Keratinocyte (primary cell): ENCODE measurements at regions not wholly inside any gene's neighbourhood (a gene's known extent, or its start where the extent isn't known, plus 50 kb on each side); places are given as distances from the start of the nearest gene placed in this dataset.

ENCODE experiments used
- DNase-seq: peaks from one replicate; pipeline ENCODE4 v3.0.0-alpha.2; 2011; ENCODE audit warnings: low read depth, missing footprints, low spot score
- FAIRE-seq: peaks from 2 replicates; lab custom pipeline; 2011; peaks lifted over from hg19 to GRCh38; lab: Jason Lieb, UNC
- H2AFZ ChIP-seq: 2 replicates; pipeline ENCODE4 v1.6.0; 2012; ENCODE audit warnings: low read length, control low read depth, inconsistent platforms; ENCODE audit not compliant: control insufficient read depth
- H3K27ac ChIP-seq: 2 replicates; pipeline ENCODE4 v1.5.1; 2011; ENCODE audit warnings: low read length; ENCODE audit not compliant: control insufficient read depth, insufficient read depth
- H3K27me3 ChIP-seq: 3 replicates; pipeline ENCODE4 v1.6.0; 2011; ENCODE audit warnings: low read length; ENCODE audit not compliant: control insufficient read depth, insufficient read depth; ENCODE audit errors: extremely low read depth
- H3K36me3 ChIP-seq, 2 experiments: 2 replicates in 1 of 2; 3 replicates in 1 of 2; pipeline ENCODE4 v1.5.1; 2011; ENCODE audit warnings: low read length in 2 of 2, mild to moderate bottlenecking in 1 of 2; ENCODE audit not compliant: control insufficient read depth in 2 of 2, insufficient read depth in 2 of 2; ENCODE audit errors: extremely low read depth in 1 of 2
- H3K4me1 ChIP-seq: 3 replicates; pipeline ENCODE4 v1.5.1; 2011; ENCODE audit warnings: low read length; ENCODE audit not compliant: control insufficient read depth, insufficient read depth; ENCODE audit errors: extremely low read depth
- H3K4me2 ChIP-seq: 3 replicates; pipeline ENCODE4 v1.6.0; 2011; ENCODE audit warnings: low read depth, low read length; ENCODE audit not compliant: control insufficient read depth, insufficient read depth; ENCODE audit errors: extremely low read depth
- H3K4me3 ChIP-seq, 3 experiments: fragments of 200-600 bp in 1 of 3; sonication (generic) in 1 of 3; 2 replicates in 2 of 3; 3 replicates in 1 of 3; pipeline ENCODE4 v1.5.1; 2011 to 2016; ENCODE audit warnings: low read length in 3 of 3, mild to moderate bottlenecking in 3 of 3, control low read depth in 2 of 3, inconsistent platforms in 1 of 3, low read depth in 1 of 3, mixed read lengths in 1 of 3, mixed run types in 1 of 3, moderate library complexity in 1 of 3; ENCODE audit not compliant: control insufficient read depth in 2 of 3, insufficient read depth in 2 of 3; ENCODE audit errors: extremely low read depth in 1 of 3
- H3K79me2 ChIP-seq: 2 replicates; pipeline ENCODE4 v1.6.0; 2012; ENCODE audit warnings: low read length; ENCODE audit not compliant: control insufficient read depth, insufficient read depth
- H3K9ac ChIP-seq: 3 replicates; pipeline ENCODE4 v1.6.0; 2011; ENCODE audit warnings: low read length; ENCODE audit not compliant: control insufficient read depth, insufficient read depth; ENCODE audit errors: extremely low read depth
- H3K9me1 ChIP-seq: 3 replicates; pipeline ENCODE4 v1.6.0; 2011; ENCODE audit warnings: low read length; ENCODE audit not compliant: control insufficient read depth, insufficient read depth; ENCODE audit errors: extremely low read depth
- H3K9me3 ChIP-seq: 2 replicates; pipeline ENCODE4 v1.5.1; 2012; ENCODE audit warnings: low read depth, low read length; ENCODE audit not compliant: control insufficient read depth
- H4K20me1 ChIP-seq: 3 replicates; pipeline ENCODE4 v1.6.0; 2011; ENCODE audit warnings: low read length; ENCODE audit not compliant: control insufficient read depth, insufficient read depth; ENCODE audit errors: extremely low read depth
- EZH2 ChIP-seq: IDR thresholded peaks from one replicate; pipeline ENCODE4 v1.6.1; 2012; ENCODE audit warnings: inconsistent platforms, mild to moderate bottlenecking, low read length, moderate library complexity
- dilution Hi-C: fragments of 300-500 bp; cut with MboI; formaldehyde crosslinking; loops from one replicate; pipeline ENCODE4 v1.7.0; 2020; ENCODE audit warnings: low sequenced_read_pairs; ENCODE audit not compliant: extremely low pct_ligation_motif_present
- TF ChIP-seq, protein P1 (sequence below), 3 experiments: IDR thresholded peaks in 1 of 3; conservative IDR thresholded peaks in 1 of 3; optimal IDR thresholded peaks in 1 of 3; 2 replicates in 2 of 3; 3 replicates in 1 of 3; pipeline versions ENCODE3 to v1.5.1; 2011; ENCODE audit warnings: low read length in 3 of 3, mild to moderate bottlenecking in 3 of 3, moderate library complexity in 2 of 3, control low read depth in 1 of 3, inconsistent platforms in 1 of 3; ENCODE audit not compliant: insufficient read depth in 2 of 3; ENCODE audit errors: extremely low read depth in 1 of 3

- TF ChIP-seq, protein P1, sequence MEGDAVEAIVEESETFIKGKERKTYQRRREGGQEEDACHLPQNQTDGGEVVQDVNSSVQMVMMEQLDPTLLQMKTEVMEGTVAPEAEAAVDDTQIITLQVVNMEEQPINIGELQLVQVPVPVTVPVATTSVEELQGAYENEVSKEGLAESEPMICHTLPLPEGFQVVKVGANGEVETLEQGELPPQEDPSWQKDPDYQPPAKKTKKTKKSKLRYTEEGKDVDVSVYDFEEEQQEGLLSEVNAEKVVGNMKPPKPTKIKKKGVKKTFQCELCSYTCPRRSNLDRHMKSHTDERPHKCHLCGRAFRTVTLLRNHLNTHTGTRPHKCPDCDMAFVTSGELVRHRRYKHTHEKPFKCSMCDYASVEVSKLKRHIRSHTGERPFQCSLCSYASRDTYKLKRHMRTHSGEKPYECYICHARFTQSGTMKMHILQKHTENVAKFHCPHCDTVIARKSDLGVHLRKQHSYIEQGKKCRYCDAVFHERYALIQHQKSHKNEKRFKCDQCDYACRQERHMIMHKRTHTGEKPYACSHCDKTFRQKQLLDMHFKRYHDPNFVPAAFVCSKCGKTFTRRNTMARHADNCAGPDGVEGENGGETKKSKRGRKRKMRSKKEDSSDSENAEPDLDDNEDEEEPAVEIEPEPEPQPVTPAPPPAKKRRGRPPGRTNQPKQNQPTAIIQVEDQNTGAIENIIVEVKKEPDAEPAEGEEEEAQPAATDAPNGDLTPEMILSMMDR (optimal IDR thresholded peaks at IDR 0.05 in 1 of 3, IDR thresholded peaks at IDR 0.05 in 1 of 3, conservative IDR thresholded peaks at IDR 0.05 in 1 of 3; ENCODE audit: extremely low read depth in 1 of 3, insufficient read depth in 2 of 3, low read length in 3 of 3) = no peak
- no peak for TF ChIP-seq EZH2
- Histone ChIP-seq H4K20me1 (no peaks in the 10 kb centered on the region), H3K9me3 (no peaks in the 10 kb centered on the region), H2AFZ (no peak overlapping the region), H3K9me1 (no peaks in the 10 kb centered on the region), H3K27ac (no peak overlapping the region), H3K4me2 (no peak overlapping the region), H3K36me3 (no peaks in the 10 kb centered on the region), H3K4me3 (no peak overlapping the region), H3K79me2 (no peaks in the 10 kb centered on the region), H3K4me1 (no peaks in the 10 kb centered on the region), H3K27me3 (peaks cover 31% of the 10 kb centered on the region), H3K9ac (no peak overlapping the region)
- dilution Hi-C loops = loop anchor here (25.0 kb wide), 1 partner anchor 574 kb away; the partner anchor contains the start of gene MYCN
- no peak for FAIRE-seq
- DNase-seq = no peak
These were observed 154.6 kb downstream of the CYRIA start for GRCh38 chr2:16511041-16511440.

- dilution Hi-C loops = loop anchor here (25.0 kb wide), 1 partner anchor 572 kb away; the partner anchor contains the start of gene MYCN
- Histone ChIP-seq H3K9ac (no peak overlapping the region), H3K9me1 (no peaks in the 10 kb centered on the region), H3K4me1 (no peaks in the 10 kb centered on the region), H3K9me3 (no peaks in the 10 kb centered on the region), H3K27me3 (peaks cover 31% of the 10 kb centered on the region), H3K4me2 (no peak overlapping the region), H3K4me3 (no peak overlapping the region), H4K20me1 (no peaks in the 10 kb centered on the region), H2AFZ (no peak overlapping the region), H3K79me2 (no peaks in the 10 kb centered on the region), H3K36me3 (no peaks in the 10 kb centered on the region), H3K27ac (no peak overlapping the region)
- FAIRE-seq (no peak), DNase-seq (no peak)
- TF ChIP-seq, protein P1 (optimal IDR thresholded peaks at IDR 0.05 in 1 of 3, IDR thresholded peaks at IDR 0.05 in 1 of 3, conservative IDR thresholded peaks at IDR 0.05 in 1 of 3; ENCODE audit: extremely low read depth in 1 of 3, insufficient read depth in 2 of 3, low read length in 3 of 3) = no peak
- no peak for TF ChIP-seq EZH2
These were observed 156.6 kb downstream of the CYRIA start for GRCh38 chr2:16509042-16509441.
